WERI-Rb-1 (cell line): ENCODE measurements at regions not wholly inside any gene's neighbourhood (a gene's known extent, or its start where the extent isn't known, plus 50 kb on each side); places are given as distances from the start of the nearest gene placed in this dataset.
"Not testable (repeated sequence)": the region's sequence is repeated elsewhere in the genome, so short reads cannot be mapped to it uniquely, and the experiment has no call there.

Experiments
- DNase-seq: peaks from one replicate; pipeline ENCODE4 v3.0.0-alpha.2; 2020
- H3K27ac ChIP-seq: fragments of 250-450 bp; sonication (Bioruptor Pico); 2 replicates; pipeline ENCODE4 v1.5.1; 2020; ENCODE audit warnings: mild to moderate bottlenecking, moderate library complexity
- H3K27me3 ChIP-seq: fragments of 250-450 bp; sonication (Bioruptor Pico); 2 replicates; pipeline ENCODE4 v1.5.1; 2021; ENCODE audit warnings: mild to moderate bottlenecking, low read depth, moderate library complexity; ENCODE audit not compliant: insufficient read depth, severe bottlenecking
- H3K36me3 ChIP-seq: fragments of 250-450 bp; sonication (Bioruptor Pico); 2 replicates; pipeline ENCODE4 v1.5.1; 2020; ENCODE audit warnings: mild to moderate bottlenecking, moderate library complexity
- H3K4me3 ChIP-seq: 2 replicates; pipeline ENCODE4 v1.5.1; 2011; ENCODE audit warnings: low read depth, mild to moderate bottlenecking, control low read depth, low read length
- H3K9me3 ChIP-seq: fragments of 250-450 bp; sonication (Bioruptor Pico); 2 replicates; pipeline ENCODE4 v1.5.1; 2021; ENCODE audit warnings: mild to moderate bottlenecking, moderate library complexity; ENCODE audit not compliant: severe bottlenecking
- CTCF ChIP-seq: IDR thresholded peaks from 2 replicates; pipeline ENCODE4 v1.5.1; 2011; ENCODE audit warnings: low read depth, mild to moderate bottlenecking, control low read depth, inconsistent platforms, low read length

- H3K27me3 ChIP-seq, H3K27ac ChIP-seq, H3K36me3 ChIP-seq, DNase-seq, H3K4me3 ChIP-seq, H3K9me3 ChIP-seq: not testable (repeated sequence)
Measured at GRCh38 chr7:86985342-86985741, 74.1 kb downstream of the ELAPOR2 start.

DNA sequence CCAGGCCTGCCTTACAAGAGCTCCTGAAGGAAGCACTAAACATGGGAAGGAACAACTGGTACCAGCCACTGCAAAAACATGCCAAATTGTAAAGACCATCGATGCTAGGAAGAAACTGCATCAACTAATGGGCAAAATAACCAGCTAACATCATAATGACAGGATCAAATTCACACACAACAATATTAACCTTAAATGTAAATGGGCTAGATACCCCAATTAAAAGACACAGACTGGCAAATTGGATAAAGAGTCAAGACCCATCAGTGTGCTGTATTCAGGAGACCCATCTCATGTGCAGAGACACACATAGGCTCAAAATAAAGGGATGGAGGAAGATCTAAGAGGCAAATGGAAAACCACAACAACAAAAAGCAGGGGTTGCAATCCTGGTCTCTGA, 75.8 kb downstream of the ELAPOR2 start:
- H3K4me3 ChIP-seq, H3K27me3 ChIP-seq, DNase-seq, H3K9me3 ChIP-seq, H3K36me3 ChIP-seq, H3K27ac ChIP-seq: not testable (repeated sequence)

DNA sequence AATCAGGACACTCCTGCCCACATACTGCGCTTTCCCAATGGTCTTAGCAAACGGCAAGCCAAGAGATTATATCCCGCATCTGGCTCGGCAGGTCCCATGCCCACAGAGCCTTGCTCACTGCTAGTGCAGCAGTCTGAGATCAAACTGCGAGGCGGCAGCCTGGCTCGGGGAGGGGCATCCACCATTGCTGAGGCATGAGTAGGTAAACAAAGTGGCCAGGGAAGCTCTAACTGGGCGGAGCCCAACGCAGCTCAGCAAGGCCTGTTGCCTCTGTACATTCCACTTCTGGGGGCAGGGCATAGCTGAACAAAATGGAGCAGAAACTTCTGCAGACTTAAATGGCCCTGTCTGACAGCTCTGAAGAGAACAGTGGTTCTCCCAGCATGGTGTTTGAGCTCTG, 77.5 kb downstream of the ELAPOR2 start:
- not testable (repeated sequence) for H3K9me3 ChIP-seq, H3K27ac ChIP-seq, H3K36me3 ChIP-seq, DNase-seq, H3K4me3 ChIP-seq, H3K27me3 ChIP-seq

- no peaks in the 10 kb centered on the region for H3K36me3 ChIP-seq
- no peaks in the 10 kb centered on the region for H3K27me3 ChIP-seq
- no peak for TF ChIP-seq CTCF
- H3K27ac ChIP-seq: no peak overlapping the region
- DNase-seq: no peak
- no peaks in the 10 kb centered on the region for H3K9me3 ChIP-seq
- no peak overlapping the region for H3K4me3 ChIP-seq
Measured at GRCh38 chr7:86981127-86981526, 78.3 kb downstream of the ELAPOR2 start.

DNA sequence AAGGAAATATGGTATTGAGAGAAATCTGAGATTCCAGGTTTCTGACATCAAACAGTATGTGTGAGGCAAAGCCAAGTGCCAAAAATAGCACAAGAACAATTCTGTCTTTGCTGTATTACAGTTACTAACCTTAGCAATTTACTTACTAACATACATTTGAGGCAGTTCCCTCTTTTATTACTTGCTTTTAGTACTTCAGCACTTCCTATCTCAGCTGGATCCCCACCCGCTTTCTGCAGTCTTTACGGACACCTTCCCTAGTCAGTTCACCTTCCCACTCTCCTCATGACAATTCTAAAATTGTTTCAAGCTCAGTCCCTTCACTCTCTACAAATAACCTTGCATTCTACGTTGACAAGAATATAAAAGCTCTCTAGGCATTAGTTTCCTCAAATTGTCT, 79.2 kb downstream of the ELAPOR2 start:
- Histone ChIP-seq H3K9me3 (no peaks in the 10 kb centered on the region), H3K27me3 (no peaks in the 10 kb centered on the region), H3K27ac (no peak overlapping the region), H3K36me3 (no peaks in the 10 kb centered on the region), H3K4me3 (no peak overlapping the region)
- DNase-seq: no peak
- TF ChIP-seq CTCF: no peak

DNA sequence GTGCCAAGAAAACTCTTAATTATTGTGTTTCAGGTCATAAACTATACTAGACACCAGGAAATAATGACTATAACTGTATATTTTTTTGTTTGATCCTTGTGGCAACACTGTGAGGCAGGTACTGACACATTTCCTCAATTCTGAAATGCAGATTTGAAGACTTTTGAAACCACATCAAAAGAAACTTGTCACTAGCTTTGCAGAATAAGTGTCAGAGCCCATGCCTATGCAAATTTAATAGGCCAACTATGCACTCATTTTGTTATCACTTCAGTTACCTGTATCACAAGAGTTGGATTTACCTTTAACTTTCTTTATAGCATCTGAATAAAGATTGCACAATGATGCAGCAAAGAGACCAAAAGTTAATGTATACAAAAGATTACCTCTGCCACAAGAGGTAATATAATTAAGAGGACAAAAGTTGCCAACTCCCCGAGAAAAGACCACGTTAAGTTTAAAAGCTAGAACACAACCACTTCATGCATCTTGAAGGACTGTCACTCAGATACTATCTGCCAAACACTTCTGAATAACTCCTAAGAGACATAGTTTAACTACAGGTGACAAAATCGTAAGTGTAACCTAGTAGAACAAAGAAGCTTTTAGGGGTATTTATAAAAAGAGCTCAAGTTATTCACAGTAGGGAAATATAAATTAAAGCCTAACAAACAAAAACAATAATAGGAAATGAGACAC, 80.5 kb downstream of the ELAPOR2 start:
- H3K27ac ChIP-seq: no peak overlapping the region
- H3K27me3 ChIP-seq: no peaks in the 10 kb centered on the region
- no peaks in the 10 kb centered on the region for H3K9me3 ChIP-seq
- no peaks in the 10 kb centered on the region for H3K36me3 ChIP-seq
- no peak for TF ChIP-seq CTCF
- DNase-seq: no peak
- no peak overlapping the region for H3K4me3 ChIP-seq

- no peaks in the 10 kb centered on the region for H3K9me3 ChIP-seq
- no peaks in the 10 kb centered on the region for H3K27me3 ChIP-seq
- no peak overlapping the region for H3K4me3 ChIP-seq
- no peaks in the 10 kb centered on the region for H3K36me3 ChIP-seq
- no peak for DNase-seq
- no peak for TF ChIP-seq CTCF
- H3K27ac ChIP-seq: no peak overlapping the region
Measured at GRCh38 chr7:86976958-86977357, 82.5 kb downstream of the ELAPOR2 start.
